Prostate gland (tissue), 2 donors: ENCODE measurements at regions not wholly inside any gene's neighbourhood (a gene's known extent, or its start where the extent isn't known, plus 50 kb on each side); places are given as distances from the start of the nearest gene placed in this dataset.

Experiments used
- DNase-seq: peaks from one replicate; pipeline ENCODE4 v3.0.0-alpha.2; 2019; ENCODE audit warnings: low spot score
- H3K27ac ChIP-seq, 2 donors: fragments of 200-600 bp; sonication (generic); 2 replicates each; pipeline ENCODE4 v1.5.1; 2017 to 2019
- H3K27me3 ChIP-seq: fragments of 200-600 bp; sonication (generic); replicated peaks from 2 replicates; pipeline ENCODE4 v1.5.1; 2019; ENCODE audit not compliant: insufficient read depth
- H3K36me3 ChIP-seq, 2 donors: fragments of 200-600 bp; sonication (generic); 1 replicate in 1 of 2; 2 replicates in 1 of 2; pipeline versions ENCODE4 v1.5.1 to v1.8.1; 2017 to 2019
- H3K4me1 ChIP-seq: fragments of 200-600 bp; sonication (generic); replicated peaks from 2 replicates; pipeline ENCODE4 v1.5.1; 2019
- H3K4me3 ChIP-seq, 2 donors: fragments of 200-600 bp; sonication (generic); 2 replicates each; pipeline ENCODE4 v1.5.1; 2017 to 2019
- H3K9me3 ChIP-seq: fragments of 200-600 bp; sonication (generic); 2 replicates; pipeline ENCODE4 v1.5.1; 2017
- POLR2A ChIP-seq: fragments of 450-650 bp; IDR thresholded peaks from one replicate; pipeline ENCODE4 v1.6.1; 2016; ENCODE audit warnings: antibody characterized with exemption, mild to moderate bottlenecking
- POLR2AphosphoS5 ChIP-seq: sonication (generic); formaldehyde crosslinking; IDR thresholded peaks from one replicate; pipeline ENCODE4 v1.6.1; 2017; ENCODE audit warnings: antibody characterized with exemption
- WGBS: methylation state at CpG from one replicate; pipeline ENCODE4 v1.1.5; 2018; 5-methylcytosine and 5-hydroxymethylcytosine counted together
- intact Hi-C: fragments of 100-400 bp; cut with DNase I; formaldehyde crosslinking; loops from one replicate; pipeline ENCODE4 v1.14.2; 2022
- TF ChIP-seq, protein P1 (sequence below), 4 experiments: fragments of 200-600 bp in 2 of 4; fragments of 450-650 bp in 2 of 4; sonication (generic) in 2 of 4; IDR thresholded peaks; 1 replicate in 3 of 4; 2 replicates in 1 of 4; pipeline ENCODE4 v1.5.1; 2016 to 2019; ENCODE audit warnings: antibody characterized with exemption in 4 of 4, mild to moderate bottlenecking in 2 of 4, moderate library complexity in 2 of 4

DNA sequence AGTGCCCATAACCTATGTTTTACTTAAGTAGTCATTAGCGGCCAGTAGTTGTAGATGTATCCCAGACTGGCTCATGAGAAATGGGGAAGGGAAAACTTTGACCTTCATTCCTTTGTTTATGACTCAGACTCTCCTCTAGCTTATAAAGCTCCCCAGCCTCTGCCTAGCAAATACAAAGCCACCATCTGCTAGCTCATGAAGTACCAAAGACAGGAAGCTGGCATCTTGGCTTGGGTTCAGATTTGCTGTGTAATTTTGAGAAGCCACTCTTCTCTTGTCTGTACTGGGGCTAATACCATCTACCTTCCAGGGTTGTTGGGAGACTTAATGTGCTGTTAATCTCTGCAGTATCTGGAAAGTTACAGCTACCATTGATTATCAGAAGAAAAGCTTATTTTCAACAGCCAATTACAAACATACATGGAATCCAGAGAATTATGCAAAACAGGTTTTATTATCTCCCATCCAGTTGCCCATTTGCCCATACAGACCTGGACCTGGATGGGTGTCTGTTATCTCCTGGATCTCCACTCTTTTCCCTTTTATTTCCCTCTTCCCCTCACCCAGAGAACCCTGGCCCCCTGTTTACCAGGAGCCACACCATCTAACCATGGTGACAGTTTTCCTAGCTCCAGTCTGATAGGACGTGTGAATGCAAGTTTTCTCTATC is 153.8 kb downstream of the SEMA6D start:
- Histone ChIP-seq H3K4me3 (no peak overlapping the region), H3K9me3 (no peaks in the 10 kb centered on the region), H3K4me1 (no peaks in the 10 kb centered on the region), H3K27me3 (no peaks in the 10 kb centered on the region), H3K27ac (no peak overlapping the region), H3K36me3 (no peaks in the 10 kb centered on the region)
- WGBS = 87% methylated on average over 2 of the region's 2 CpGs
- TF ChIP-seq, protein P1, sequence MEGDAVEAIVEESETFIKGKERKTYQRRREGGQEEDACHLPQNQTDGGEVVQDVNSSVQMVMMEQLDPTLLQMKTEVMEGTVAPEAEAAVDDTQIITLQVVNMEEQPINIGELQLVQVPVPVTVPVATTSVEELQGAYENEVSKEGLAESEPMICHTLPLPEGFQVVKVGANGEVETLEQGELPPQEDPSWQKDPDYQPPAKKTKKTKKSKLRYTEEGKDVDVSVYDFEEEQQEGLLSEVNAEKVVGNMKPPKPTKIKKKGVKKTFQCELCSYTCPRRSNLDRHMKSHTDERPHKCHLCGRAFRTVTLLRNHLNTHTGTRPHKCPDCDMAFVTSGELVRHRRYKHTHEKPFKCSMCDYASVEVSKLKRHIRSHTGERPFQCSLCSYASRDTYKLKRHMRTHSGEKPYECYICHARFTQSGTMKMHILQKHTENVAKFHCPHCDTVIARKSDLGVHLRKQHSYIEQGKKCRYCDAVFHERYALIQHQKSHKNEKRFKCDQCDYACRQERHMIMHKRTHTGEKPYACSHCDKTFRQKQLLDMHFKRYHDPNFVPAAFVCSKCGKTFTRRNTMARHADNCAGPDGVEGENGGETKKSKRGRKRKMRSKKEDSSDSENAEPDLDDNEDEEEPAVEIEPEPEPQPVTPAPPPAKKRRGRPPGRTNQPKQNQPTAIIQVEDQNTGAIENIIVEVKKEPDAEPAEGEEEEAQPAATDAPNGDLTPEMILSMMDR (IDR thresholded peaks at IDR 0.05) = no peak
- TF ChIP-seq POLR2A (no peak), POLR2AphosphoS5 (no peak)
- DNase-seq = no peak
- intact Hi-C loops = no loop called here

DNA sequence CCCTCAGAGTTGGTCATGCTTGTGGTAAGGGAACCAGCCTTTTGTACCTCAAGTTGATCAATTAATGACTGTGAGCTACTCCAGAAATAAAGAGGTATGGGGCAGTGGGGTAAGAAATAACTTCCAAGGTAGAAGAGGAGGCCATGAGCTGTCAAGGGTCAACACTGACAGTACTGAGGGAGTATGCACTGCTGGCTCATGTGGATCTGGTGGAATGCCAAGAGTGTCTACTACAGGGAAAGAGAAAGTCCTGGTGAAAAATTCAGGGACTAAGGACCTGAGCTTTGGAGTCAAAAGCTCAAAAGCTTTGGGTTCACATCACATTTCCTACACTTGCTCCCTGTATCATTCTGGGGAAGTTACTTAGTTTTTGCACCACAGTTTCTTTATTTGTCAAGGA is 154.9 kb downstream of the SEMA6D start:
- DNase-seq = no peak
- TF ChIP-seq POLR2A = no peak
- TF ChIP-seq, protein P1 (IDR thresholded peaks at IDR 0.05) = no peak
- no peak for TF ChIP-seq POLR2AphosphoS5
- intact Hi-C loops = no loop called here
- Histone ChIP-seq H3K27me3 (no peaks in the 10 kb centered on the region), H3K4me1 (no peaks in the 10 kb centered on the region), H3K4me3 (no peak overlapping the region), H3K9me3 (no peaks in the 10 kb centered on the region), H3K36me3 (no peaks in the 10 kb centered on the region), H3K27ac (no peak overlapping the region)

DNA sequence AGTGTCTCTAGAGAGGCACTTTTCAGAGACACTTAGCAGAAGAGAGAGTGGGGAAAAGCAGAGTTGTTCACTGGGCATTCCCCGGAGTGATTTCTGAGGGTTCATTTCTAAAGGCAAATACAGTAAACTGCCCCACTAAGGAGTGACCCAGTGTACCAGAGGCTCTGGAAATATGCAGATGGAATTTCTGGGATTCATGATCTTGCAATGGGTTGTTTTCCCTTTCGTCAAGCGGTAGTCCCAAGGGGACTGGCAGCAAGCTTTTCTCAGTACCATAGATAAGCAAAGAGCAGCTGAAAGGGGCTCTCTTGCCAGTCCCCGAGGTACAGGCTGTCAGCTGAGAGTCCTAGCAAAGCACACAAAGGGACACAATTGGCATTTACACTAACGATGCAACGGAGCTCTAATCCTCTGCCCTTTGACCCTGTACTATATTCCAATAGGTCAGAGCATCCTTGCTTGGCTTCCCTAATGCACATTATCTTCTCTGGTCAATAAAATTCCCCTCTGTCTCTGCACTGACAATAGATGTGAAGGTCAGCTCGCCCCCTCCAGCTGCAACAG is 155.6 kb downstream of the SEMA6D start:
- Histone ChIP-seq H3K4me3 (no peak overlapping the region), H3K27ac (no peak overlapping the region), H3K9me3 (no peaks in the 10 kb centered on the region), H3K27me3 (no peaks in the 10 kb centered on the region), H3K36me3 (no peaks in the 10 kb centered on the region), H3K4me1 (no peaks in the 10 kb centered on the region)
- no peak for TF ChIP-seq POLR2AphosphoS5
- no peak for TF ChIP-seq POLR2A
- TF ChIP-seq, protein P1 (IDR thresholded peaks at IDR 0.05) = no peak
- intact Hi-C loops = no loop called here
- no peak for DNase-seq
- 78% methylated on average over 7 of the region's 7 CpGs for whole genome bisulfite sequencing

DNA sequence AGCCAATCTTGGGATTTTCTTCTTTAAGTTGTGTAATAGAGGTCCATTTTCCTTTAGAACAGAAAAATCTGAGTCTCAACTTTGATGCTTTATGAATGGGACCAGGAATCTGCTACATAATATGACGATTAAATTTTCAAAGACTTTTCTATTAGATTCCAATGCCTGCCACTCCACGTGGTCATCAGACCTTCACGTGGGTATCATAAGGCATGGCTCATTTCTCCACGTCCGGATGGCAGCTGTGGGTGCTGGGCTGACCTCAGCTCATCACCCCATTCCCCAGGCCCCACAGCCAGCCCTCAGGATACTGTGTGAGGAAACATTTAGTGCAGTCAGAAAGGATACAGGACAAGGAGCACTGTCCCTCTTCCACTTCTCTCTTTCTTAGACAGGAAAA is 159.7 kb downstream of the SEMA6D start:
- H3K9me3 ChIP-seq = no peaks in the 10 kb centered on the region
- no peak for DNase-seq
- no peaks in the 10 kb centered on the region for H3K27me3 ChIP-seq
- WGBS = 80% methylated on average over 5 of the region's 5 CpGs
- intact Hi-C loops = no loop called here
- H3K4me3 ChIP-seq = no peak overlapping the region
- no peaks in the 10 kb centered on the region for H3K36me3 ChIP-seq
- TF ChIP-seq POLR2A (no peak), POLR2AphosphoS5 (no peak)
- TF ChIP-seq, protein P1 (IDR thresholded peaks at IDR 0.05) = no peak
- no peaks in the 10 kb centered on the region for H3K4me1 ChIP-seq
- H3K27ac ChIP-seq = no peak overlapping the region

DNA sequence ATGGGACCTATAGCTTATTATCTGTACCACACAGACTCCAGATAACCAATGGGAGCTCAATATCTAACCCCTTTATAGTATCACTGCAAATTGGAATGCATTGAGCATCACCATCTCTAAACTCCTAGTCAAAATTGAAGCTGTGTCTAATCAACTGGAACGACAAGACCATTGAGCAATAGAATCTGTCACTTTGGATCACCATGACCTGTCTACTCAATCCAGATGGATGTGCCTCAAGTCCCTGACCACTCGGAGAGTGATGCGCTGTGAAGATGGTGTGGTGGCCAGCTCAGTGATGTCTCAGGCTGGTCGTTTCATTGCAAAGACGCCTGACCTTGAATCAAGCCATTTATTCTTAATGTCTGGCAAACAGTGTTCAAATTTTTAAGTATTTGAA is 160.5 kb downstream of the SEMA6D start:
- Histone ChIP-seq H3K4me1 (no peaks in the 10 kb centered on the region), H3K36me3 (no peaks in the 10 kb centered on the region), H3K27ac (no peak overlapping the region), H3K9me3 (no peaks in the 10 kb centered on the region), H3K27me3 (no peaks in the 10 kb centered on the region), H3K4me3 (no peak overlapping the region)
- intact Hi-C loops = no loop called here
- no peak for DNase-seq
- TF ChIP-seq, protein P1 (IDR thresholded peaks at IDR 0.05) = no peak
- TF ChIP-seq POLR2A (no peak), POLR2AphosphoS5 (no peak)
- WGBS = 92% methylated on average over 5 of the region's 5 CpGs
